ENCODE measurements at regions not wholly inside any gene's neighbourhood (a gene's known extent, or its start where the extent isn't known, plus 50 kb on each side); places are given as distances from the start of the nearest gene placed in this dataset.

- TF ChIP-seq POLR2A (IDR thresholded peaks at IDR 0.05): no peak
- TF ChIP-seq CTCF (IDR thresholded peaks at IDR 0.05): no peak
- TF ChIP-seq POLR2AphosphoS5 (IDR thresholded peaks at IDR 0.05): no peak
Observed at GRCh38 chr2:107002735-107003134, 116.8 kb upstream of the ST6GAL2 start.
